ENCODE measurements at regions not wholly inside any gene's neighbourhood (a gene's known extent, or its start where the extent isn't known, plus 50 kb on each side); places are given as distances from the start of the nearest gene placed in this dataset.

DNA sequence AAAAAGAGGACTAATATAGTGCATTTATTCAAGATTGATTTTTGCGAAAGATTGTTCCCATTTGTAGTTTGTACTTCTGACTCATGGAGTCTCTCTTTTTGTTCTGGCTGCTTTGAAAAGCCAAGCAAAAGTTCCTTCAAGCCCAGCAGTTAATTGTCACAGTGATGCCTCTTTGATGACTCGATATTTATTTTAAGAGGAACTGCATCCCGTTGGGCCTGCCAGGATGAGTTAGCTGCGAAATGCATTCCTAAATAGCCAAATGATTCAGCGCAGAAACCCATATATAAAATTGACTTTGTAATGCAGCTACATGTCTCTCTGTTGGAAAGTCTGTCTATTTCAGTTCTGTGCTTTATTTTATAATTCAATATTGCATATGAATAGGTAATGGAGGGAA is 295.1 kb downstream of the GBA3 start:
- TF ChIP-seq, protein P1, sequence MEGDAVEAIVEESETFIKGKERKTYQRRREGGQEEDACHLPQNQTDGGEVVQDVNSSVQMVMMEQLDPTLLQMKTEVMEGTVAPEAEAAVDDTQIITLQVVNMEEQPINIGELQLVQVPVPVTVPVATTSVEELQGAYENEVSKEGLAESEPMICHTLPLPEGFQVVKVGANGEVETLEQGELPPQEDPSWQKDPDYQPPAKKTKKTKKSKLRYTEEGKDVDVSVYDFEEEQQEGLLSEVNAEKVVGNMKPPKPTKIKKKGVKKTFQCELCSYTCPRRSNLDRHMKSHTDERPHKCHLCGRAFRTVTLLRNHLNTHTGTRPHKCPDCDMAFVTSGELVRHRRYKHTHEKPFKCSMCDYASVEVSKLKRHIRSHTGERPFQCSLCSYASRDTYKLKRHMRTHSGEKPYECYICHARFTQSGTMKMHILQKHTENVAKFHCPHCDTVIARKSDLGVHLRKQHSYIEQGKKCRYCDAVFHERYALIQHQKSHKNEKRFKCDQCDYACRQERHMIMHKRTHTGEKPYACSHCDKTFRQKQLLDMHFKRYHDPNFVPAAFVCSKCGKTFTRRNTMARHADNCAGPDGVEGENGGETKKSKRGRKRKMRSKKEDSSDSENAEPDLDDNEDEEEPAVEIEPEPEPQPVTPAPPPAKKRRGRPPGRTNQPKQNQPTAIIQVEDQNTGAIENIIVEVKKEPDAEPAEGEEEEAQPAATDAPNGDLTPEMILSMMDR (IDR thresholded peaks at IDR 0.05) = no peak
- TF ChIP-seq POLR2A (IDR thresholded peaks at IDR 0.05) = no peak

Measured in uterus (tissue), 2 donors.